Neural cell (in vitro differentiated cells): ENCODE measurements at regions not wholly inside any gene's neighbourhood (a gene's known extent, or its start where the extent isn't known, plus 50 kb on each side); places are given as distances from the start of the nearest gene placed in this dataset.

Source experiments
- EP300 ChIP-seq: fragments of 450-650 bp; conservative IDR thresholded peaks from 2 replicates; pipeline ENCODE4 v1.6.1; 2014; ENCODE audit warnings: antibody characterized with exemption, mild to moderate bottlenecking, moderate library complexity; ENCODE audit not compliant: poor library complexity, severe bottlenecking
- TAF1 ChIP-seq: IDR thresholded peaks from 2 replicates; pipeline ENCODE4 v1.6.1; 2012; ENCODE audit warnings: low read depth
- TF ChIP-seq, protein P1 (sequence below): fragments of 450-650 bp; IDR thresholded peaks from 2 replicates; pipeline ENCODE4 v1.5.1; 2014; ENCODE audit warnings: antibody characterized with exemption, mild to moderate bottlenecking, moderate library complexity; ENCODE audit not compliant: poor library complexity, severe bottlenecking
- TF ChIP-seq, protein P2 (sequence below): IDR thresholded peaks from 2 replicates; pipeline ENCODE4 v1.6.1; 2012; ENCODE audit warnings: borderline replicate concordance

- TF ChIP-seq, protein P1, sequence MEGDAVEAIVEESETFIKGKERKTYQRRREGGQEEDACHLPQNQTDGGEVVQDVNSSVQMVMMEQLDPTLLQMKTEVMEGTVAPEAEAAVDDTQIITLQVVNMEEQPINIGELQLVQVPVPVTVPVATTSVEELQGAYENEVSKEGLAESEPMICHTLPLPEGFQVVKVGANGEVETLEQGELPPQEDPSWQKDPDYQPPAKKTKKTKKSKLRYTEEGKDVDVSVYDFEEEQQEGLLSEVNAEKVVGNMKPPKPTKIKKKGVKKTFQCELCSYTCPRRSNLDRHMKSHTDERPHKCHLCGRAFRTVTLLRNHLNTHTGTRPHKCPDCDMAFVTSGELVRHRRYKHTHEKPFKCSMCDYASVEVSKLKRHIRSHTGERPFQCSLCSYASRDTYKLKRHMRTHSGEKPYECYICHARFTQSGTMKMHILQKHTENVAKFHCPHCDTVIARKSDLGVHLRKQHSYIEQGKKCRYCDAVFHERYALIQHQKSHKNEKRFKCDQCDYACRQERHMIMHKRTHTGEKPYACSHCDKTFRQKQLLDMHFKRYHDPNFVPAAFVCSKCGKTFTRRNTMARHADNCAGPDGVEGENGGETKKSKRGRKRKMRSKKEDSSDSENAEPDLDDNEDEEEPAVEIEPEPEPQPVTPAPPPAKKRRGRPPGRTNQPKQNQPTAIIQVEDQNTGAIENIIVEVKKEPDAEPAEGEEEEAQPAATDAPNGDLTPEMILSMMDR: no peak
- TF ChIP-seq TAF1: no peak
- no peak for TF ChIP-seq EP300
- TF ChIP-seq, protein P2, sequence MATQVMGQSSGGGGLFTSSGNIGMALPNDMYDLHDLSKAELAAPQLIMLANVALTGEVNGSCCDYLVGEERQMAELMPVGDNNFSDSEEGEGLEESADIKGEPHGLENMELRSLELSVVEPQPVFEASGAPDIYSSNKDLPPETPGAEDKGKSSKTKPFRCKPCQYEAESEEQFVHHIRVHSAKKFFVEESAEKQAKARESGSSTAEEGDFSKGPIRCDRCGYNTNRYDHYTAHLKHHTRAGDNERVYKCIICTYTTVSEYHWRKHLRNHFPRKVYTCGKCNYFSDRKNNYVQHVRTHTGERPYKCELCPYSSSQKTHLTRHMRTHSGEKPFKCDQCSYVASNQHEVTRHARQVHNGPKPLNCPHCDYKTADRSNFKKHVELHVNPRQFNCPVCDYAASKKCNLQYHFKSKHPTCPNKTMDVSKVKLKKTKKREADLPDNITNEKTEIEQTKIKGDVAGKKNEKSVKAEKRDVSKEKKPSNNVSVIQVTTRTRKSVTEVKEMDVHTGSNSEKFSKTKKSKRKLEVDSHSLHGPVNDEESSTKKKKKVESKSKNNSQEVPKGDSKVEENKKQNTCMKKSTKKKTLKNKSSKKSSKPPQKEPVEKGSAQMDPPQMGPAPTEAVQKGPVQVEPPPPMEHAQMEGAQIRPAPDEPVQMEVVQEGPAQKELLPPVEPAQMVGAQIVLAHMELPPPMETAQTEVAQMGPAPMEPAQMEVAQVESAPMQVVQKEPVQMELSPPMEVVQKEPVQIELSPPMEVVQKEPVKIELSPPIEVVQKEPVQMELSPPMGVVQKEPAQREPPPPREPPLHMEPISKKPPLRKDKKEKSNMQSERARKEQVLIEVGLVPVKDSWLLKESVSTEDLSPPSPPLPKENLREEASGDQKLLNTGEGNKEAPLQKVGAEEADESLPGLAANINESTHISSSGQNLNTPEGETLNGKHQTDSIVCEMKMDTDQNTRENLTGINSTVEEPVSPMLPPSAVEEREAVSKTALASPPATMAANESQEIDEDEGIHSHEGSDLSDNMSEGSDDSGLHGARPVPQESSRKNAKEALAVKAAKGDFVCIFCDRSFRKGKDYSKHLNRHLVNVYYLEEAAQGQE: no peak
Measured at GRCh38 chr13:97548711-97549110, 114.7 kb downstream of the RAP2A start.
